HG03135 (cell line): ENCODE measurements at regions not wholly inside any gene's neighbourhood (a gene's known extent, or its start where the extent isn't known, plus 50 kb on each side); places are given as distances from the start of the nearest gene placed in this dataset.
"Not testable (repeated sequence)": the region's sequence is repeated elsewhere in the genome, so short reads cannot be mapped to it uniquely, and the experiment has no call there.

ENCODE experiments used
- ATAC-seq: cut with Tn5 transposase; IDR thresholded peaks from one replicate; pipeline ENCODE4 v1.9.1; 2021; ENCODE audit warnings: mild to moderate bottlenecking, moderate library complexity; ENCODE audit not compliant: unreplicated experiment

DNA sequence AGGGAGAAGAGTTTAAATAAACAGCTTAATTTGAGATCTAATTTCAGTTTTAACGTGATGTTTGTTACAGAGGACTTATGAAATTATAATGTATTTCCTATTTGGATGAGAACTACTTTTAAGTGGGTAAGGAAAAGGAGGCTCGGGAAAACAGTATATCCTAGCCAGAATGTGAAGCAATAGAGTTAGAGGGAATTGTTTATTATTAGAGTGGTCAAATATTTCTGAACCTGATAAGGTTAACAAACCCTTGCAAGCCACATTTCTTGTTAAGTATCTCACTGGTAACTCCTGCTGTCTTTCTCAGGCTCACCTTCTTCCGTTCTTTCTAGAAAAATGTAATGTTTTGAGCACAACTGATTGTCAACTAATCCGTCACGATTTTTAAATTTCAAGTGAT is 335.1 kb upstream of the MBL2 start:
- no peak for ATAC-seq

DNA sequence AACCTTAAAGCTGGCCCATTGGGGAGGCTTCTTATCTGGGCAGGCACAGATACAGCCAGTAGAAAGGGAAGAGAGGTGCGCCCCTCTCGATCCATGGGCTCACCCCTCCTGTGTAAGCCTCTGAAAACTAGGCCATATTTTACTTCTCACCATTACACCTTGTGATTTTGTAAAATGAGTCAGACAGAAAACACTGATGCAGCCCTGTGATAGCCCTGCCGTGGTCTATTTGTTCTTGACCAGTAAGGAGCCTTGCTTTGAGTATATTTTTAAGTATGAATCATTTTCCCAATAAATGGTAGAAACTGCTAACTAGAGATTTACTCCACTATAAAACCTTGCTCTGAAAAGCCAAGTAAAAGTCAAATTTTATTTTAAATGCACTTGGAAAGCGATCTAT is 329.8 kb upstream of the MBL2 start:
- no peak for ATAC-seq

DNA sequence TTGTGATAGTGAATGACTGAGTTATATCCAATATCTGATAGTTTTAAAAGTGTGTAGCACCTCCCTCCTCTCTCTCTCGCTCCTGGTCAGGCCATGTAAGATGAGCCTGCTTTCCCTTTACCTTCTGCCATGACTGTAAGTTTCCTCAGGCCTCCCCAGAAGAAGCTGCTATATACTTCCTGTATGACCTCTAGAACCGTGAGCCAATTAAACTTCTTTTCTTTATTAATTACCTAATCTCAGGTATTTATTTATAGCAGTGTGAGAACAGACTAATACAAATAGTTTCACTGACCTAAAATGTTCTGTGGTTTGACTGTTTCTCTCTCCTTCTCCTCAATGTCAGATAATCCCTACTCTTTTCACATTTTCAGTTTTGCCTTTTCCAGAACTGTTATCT is 321.3 kb upstream of the MBL2 start:
- no peak for ATAC-seq

DNA sequence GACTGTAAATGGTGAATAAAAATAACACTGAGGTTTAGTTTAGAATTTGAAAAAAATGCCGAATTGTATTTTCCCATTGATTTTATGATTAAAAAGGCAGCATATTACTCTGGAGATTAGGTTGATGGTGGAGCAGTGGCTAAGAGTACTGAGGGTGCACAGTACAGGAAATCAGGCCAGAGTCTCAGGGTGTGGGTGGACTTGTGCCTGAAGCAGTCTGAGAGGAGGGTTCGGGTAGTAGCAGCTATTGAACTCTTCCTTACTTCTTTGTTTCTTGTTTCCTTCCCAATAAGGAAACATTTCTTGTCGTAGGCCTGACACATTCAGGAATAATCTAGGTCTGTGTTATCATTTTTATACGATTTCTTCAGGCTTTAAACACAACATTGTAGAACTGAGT is 319.0 kb upstream of the MBL2 start:
- ATAC-seq, result no peak

DNA sequence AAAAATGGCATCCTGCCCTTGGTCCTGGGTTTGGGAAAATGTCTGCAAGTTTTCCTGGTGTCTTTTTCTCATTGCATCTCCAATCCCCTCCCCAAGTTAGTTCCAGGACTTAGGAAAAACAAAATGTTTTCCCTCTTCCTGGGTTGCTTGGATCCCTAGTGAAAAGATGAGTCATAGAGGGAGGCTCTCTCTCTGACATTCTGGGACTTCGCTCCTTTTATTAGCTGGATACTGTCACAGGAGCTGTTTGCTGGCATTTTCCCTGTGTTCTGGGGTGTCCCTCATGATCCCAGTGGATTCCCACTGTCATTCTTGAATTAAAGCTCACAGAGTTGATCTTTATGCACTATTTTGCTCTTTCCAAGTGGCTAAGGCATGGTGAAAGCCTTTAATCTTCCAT is 316.4 kb upstream of the MBL2 start:
- no peak for ATAC-seq

DNA sequence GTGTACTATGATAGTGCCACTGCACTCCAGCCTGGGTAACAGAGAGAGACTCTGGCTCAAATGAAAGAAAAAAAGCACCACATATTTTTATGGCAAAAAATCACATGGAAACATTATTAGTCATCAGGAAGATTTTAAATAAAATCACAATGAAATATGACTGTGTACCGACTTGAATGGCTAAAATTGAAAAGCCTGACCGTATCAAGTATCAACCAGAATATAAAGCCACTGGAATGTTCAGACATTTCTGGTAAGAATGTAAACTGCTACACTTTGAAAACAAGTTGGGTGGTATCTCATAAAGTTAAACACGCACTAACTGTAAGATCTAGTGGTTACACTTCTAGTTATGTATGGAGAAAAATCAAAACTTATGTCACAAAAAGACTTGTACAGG is 306.7 kb upstream of the MBL2 start:
- no peak for ATAC-seq

DNA sequence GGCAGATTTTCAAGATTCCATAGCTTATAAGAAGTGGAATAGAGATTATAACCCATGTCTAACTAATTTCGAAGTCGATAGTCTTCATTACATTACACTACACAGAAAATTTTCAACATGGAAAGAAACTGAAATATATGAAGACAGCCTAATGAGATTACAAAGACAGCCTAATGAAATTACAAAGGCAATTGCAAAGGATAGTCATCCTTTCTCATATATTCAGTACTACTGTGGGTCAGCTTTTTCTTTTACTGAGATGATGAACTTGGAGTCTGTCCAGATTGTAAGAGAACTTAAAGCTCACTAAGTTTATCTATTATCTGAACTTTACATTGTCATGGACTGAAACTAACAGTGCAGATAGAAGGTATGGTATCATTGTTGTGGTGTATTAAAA is 304.4 kb upstream of the MBL2 start:
- ATAC-seq, result no peak

DNA sequence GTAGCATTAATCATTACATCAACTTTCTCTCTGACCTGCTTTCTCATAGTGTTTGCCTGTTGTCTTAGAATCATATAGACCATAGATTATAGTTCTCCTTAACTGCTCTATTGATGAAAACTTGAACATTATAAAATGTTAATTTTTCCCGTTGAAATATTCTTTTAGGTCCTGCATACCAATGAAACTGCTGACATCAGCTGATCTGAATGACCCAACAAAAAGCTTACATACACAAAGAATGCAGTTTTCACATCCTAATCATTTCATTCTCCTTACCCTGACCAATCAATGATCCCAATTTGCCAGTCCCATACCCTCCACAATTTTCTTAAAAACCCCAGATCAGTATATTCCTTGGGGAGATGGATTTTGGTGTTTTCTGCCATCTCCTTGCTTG is 302.9 kb upstream of the MBL2 start:
- no peak for ATAC-seq

DNA sequence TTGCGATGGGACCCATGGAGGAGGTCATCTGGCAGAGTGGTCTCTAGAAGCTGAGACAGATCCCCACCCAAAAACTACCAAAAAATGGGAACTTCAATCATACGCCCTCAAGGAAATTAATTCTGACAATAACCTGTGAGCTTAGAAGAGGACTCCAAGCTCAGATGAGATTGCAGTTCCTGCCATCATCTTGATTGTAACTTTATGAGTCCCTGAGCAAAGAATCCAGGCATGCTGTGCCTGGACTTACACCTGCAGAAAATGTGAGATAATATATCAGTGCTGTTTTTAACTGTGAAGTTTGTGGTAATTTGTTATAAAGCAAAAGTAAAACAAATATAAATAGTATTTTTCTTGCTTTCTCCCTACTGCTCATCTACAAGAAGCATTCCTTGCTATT is 299.6 kb upstream of the MBL2 start:
- no peak for ATAC-seq

DNA sequence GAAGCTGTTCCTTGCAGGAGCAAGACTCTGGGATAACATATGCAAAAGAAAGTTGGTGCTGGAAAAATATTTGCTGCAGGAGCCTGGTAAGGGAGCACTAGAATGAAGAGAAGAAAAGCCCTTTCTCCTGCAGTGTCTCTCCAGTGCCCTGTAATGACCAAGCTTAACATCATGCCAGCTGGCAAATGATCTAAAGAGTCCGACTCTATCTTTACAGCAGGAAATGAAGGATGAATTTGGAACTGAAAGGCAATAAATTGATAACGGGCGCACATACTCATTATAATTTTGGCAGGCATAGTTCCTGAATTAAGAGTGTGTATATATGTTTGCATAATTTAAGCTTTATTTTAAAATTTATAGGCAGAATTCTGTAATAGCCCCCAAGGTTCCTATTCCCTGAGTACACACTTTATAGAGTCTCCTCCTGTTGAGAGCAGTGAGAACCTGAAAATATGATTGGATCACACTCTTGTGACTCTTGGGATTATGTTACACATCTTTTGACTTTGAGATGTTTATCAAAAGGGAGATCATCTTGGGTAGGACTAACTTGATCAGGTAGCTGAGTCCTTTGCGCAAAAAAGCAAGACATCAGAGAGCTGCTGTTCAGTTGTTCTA is 299.0 kb upstream of the MBL2 start:
- ATAC-seq, result no peak

DNA sequence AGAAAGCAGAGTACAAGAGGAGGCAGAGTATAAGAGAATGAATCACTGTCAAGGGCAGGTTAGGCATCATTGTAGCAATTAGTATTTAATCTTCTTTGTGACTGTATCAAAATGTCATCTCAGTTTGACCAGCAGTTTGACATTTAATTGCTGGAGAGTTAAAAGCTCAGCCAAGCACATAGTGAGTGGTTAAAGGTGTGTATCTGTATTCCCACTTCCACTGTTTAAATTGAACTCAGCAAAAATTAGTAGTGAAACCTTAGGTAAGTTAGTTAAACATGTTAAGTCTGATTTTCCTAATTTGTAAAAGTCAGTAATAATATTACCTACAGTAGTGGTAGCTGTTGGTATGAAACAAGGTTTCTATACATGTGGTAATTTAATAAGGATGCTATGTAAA is 296.4 kb upstream of the MBL2 start:
- ATAC-seq, result no peak

DNA sequence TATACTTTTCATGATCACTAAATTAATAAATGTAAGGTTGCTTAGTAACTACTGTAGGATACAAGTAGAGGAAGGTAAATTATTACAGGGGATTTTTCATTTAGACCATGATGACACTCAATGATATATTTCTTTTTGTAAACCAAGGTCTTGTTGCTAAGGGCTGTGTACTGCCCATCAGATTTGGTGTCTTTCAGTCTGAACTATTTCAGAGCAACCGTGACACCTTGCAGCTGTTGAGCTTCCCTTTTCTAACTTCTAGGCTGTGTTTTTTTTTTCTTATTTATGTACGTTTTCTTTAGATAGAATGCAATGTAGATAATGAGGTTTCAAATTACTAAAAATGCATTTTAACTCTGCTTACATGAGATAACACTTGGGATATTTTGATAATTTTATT is 292.0 kb upstream of the MBL2 start:
- no peak for ATAC-seq

DNA sequence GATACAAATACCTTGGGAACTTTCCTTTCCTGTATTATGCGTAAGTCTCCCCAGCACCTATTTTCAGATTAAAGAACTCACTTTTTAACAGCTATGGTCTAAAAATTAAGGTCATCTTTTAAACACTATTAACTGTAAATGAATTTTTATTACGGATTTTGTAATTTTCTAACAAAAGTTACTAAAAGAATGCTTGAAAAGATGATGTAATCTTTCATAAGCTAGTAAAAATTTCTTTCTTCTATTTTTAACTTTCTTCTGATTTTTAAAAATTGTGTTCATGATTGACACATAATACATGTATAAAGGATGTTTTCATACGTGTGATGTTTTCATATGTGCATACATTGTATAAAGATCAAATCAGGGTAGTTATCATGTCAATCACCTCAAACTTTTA is 291.2 kb upstream of the MBL2 start:
- no peak for ATAC-seq

DNA sequence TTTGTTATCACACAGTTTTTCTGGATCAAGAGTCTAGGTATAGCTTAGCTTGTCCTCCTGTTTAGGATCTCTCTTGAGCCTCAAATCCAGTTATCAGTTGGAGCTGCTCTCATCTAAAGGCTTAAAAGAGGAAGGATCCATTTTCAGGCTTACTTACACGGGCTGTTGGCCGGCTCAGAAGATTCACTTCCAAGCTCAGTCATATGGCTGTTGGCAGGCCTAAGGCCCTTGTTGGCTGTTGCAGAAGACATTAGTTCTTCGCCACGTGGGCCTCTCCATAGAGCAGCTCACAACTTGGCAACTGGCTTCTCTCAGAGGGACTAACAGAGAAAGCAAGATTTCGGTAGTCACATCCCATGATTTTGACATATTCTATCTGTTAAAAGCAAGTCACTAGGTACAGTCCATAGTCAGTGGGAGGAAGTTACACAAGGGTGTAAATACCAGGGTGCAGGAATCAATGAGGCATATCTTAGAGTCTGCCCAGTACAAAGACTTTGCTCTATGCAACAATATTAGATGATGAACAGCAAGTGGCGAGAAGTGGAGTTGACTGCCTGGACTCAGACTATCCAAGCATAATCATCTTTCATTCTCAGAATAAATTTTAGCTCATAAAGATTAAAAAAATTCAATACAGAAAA is 280.1 kb upstream of the MBL2 start:
- no peak for ATAC-seq

DNA sequence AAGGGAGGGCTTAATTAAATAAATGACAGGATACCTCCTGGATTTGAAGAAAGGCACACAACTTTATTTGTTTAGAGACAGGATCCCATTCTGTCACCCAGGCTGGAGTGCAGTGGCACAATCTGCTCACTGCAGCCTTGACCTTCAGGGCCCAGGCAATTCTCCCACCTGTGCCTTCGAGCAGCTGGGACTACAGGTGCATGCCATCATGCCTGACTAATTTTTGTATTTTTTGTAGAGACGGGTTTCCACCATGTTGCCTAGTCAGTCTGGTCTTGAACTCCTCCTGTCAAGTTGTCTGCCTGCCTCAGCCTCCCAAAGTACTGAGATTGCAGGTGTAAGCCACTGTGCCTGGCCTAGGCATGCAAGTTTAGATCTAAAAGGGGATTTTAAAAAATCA is 272.7 kb upstream of the MBL2 start:
- ATAC-seq, result no peak

DNA sequence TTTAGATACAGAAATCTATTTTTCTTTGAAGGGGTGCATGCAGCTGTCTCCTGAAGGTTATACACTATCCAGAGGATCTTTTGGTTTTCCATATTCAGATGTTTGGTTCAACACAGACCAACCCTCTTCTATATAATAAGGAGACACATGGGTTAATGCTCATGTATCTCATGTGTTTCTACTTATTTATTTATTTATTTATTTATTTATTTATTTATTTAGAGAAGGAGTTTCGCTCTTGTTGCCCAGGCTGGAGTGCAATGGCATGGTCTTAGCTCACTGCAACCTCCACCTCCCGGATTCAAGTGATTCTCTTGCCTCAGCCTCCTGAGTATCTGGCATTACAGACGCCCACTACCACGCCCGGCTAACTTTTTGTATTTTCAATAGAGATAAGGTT is 263.2 kb upstream of the MBL2 start:
- ATAC-seq, result not testable (repeated sequence)

DNA sequence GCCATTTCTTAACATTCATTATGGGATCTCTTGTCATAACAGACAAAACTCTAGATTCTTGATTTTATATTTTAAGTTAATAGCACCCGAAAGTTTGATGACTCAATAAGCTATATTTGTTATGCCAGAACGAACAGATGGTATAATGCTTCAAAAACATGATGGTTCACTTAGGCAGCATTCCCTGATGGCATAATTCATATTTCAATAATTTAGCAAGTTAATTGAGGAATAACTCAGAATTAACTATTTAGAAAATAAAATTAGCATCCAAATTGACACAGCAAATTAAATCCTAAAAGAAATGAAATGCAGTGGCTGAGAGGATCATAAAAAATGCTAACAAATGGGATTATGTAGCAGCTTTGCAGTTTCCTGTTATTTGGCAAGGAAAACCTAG is 260.8 kb upstream of the MBL2 start:
- ATAC-seq, result no peak

DNA sequence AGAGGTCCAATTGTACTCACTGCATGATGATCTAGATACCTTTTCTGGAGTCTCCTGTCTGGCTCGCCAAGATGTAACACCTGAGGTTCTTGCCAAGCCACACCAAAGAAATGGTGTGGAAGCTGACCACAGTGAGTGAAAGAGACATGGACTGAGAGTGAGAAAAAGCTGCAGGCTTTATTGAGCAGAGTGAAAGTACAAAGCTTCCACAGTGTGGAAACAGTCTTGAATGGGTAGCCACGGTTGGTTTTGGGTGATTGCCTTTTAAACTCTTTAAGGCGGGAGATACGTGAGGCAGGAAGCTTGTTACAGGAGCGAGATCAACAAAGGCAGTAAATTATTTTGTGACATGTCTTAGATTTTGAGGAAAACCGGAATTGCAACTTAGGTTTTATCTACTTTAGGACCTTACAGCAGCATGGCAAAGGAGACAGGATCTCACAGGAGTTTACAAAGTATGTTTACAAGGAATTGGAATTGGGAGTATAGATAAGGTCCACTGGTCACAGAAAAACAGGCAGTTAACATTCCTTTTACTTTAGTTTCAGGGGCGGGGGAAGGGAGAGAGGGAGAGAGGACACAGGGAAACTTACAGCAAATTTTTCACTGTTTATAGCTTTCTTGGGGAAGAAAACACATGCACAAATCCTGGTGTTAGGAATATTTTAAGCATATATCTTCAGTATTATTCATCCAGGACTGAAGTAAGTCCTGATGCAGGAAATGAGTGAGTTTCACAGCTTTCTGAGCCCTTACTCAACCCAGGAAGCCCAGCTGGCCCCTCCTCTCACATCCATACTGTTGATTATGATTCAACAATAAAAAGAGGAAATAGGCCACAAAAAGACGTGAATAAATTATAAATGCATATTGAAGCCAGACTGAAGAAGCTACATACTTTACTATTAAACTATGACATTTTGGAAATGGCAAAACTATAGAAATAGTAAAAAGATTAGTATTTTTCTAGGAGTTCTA is 257.6 kb upstream of the MBL2 start:
- ATAC-seq, result peak; percentile 54

DNA sequence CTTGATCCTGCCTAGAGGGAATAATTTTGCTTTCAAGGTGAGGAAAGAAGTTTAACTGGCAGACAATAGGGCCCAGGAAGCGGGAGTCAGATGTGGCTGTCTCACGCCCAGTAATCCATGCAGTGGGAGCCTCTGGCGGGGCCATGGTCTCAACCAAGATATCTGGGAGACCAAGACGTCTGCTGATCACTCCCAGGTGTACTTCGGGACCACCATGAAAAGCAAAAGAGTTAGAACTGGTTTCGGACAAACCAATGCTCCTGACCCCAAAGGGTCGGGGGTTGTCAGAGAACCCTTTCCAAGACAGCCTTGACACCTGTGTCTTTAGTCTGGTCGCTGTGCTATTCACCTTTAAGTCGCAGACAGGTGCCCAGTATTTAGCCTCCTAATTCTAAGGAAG is 256.9 kb upstream of the MBL2 start:
- no peak for ATAC-seq

DNA sequence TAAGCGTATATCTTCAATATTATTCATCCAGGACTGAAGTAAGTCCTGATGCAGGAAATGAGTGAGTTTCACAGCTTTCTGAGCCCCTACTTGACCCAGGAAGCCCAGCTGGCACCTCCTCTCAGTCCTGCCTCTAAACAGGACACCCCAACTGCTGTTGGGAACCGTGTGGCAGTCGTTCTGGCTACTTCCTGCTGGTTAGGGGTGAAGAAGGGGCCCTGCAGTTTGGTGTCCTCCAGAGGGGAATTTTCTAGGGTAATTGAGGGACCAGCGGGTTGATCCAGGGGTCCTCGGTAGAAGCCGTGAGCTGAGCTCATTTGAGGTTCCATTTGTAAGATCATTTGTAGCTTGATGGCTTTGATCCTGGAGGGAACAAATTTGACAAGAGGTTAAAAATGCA is 253.2 kb upstream of the MBL2 start:
- ATAC-seq, result not testable (repeated sequence)

DNA sequence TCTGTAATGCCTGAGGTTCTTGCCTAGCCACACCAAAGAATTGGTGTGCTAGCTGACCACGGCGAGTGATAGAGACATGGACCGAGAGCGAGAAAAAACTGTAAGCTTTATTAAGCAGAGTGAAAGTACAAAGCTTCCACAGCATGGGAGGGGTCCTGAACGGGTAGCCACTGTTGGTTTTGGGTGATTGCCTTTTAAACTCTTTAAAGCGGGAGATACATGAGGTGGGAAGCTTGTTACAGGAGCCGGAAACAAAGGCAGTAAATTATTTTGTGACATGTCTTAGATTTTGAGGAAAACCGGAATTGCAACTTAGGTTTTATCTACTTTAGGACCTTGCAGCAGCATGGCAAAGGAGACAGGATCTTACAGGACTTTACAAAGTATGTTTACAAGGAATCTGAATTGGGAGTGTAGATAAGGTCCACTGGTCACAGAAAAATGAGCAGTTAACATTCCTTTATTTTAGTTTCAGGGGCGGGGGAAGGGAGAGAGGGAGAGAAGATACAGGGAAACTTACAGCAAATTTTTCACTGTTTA is 252.7 kb upstream of the MBL2 start:
- ATAC-seq, result no peak

DNA sequence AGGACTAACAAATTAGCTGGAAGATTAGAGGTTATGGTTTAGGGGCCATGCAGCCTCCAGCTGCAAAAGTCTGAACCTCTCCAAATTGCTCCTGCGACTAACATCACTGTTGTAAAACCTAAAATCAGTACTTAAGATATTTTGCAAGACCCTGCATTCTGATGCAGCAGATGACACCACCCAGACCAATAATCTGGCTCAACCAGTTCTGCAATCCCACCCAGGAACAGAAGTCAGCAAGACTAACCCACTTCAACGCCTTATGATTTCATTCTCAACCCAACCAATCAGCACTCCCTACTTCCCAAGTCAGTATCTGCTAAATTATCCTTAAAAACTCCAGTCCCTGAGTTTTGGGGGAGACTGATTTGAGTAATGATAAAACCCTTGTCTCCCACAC is 250.8 kb upstream of the MBL2 start:
- no peak for ATAC-seq
